Osteoblast (primary cell): ENCODE measurements at regions not wholly inside any gene's neighbourhood (a gene's known extent, or its start where the extent isn't known, plus 50 kb on each side); places are given as distances from the start of the nearest gene placed in this dataset.

Experiments
- DNase-seq: peaks from one replicate; pipeline ENCODE4 v3.0.0; 2011; ENCODE audit warnings: low spot score, mixed read lengths; ENCODE audit not compliant: insufficient read length; ENCODE audit errors: missing footprints
- H2AFZ ChIP-seq: 2 replicates; pipeline ENCODE4 v1.6.0; 2011; ENCODE audit warnings: mild to moderate bottlenecking, low read length
- H3K27ac ChIP-seq: 2 replicates; pipeline ENCODE4 v1.5.1; 2011; ENCODE audit warnings: mild to moderate bottlenecking, low read depth, low read length, moderate library complexity
- H3K27me3 ChIP-seq: 2 replicates; pipeline ENCODE4 v1.6.0; 2012; ENCODE audit warnings: mild to moderate bottlenecking, control low read depth, inconsistent platforms, low read length, moderate library complexity; ENCODE audit not compliant: insufficient read depth
- H3K36me3 ChIP-seq: 2 replicates; pipeline ENCODE4 v1.5.1; 2011; ENCODE audit warnings: mild to moderate bottlenecking, low read length, control low read depth, moderate library complexity; ENCODE audit not compliant: insufficient read depth
- H3K4me1 ChIP-seq: 2 replicates; pipeline ENCODE4 v1.5.1; 2011; ENCODE audit warnings: mild to moderate bottlenecking, low read length, control low read depth, moderate library complexity; ENCODE audit not compliant: insufficient read depth
- H3K4me2 ChIP-seq: 2 replicates; pipeline ENCODE4 v1.6.0; 2011; ENCODE audit warnings: mild to moderate bottlenecking, low read length; ENCODE audit not compliant: insufficient read depth
- H3K4me3 ChIP-seq: fragments of 200-600 bp; sonication (generic); 3 replicates; pipeline ENCODE4 v1.5.1; 2012; ENCODE audit warnings: mild to moderate bottlenecking, low read length, inconsistent platforms; ENCODE audit not compliant: insufficient read depth
- H3K79me2 ChIP-seq: 2 replicates; pipeline ENCODE4 v1.6.0; 2012; ENCODE audit warnings: mild to moderate bottlenecking, low read length, control low read depth, inconsistent platforms; ENCODE audit not compliant: insufficient read depth
- H3K9me3 ChIP-seq: 2 replicates; pipeline ENCODE4 v1.5.1; 2011; ENCODE audit warnings: low read depth, low read length, control low read depth
- H4K20me1 ChIP-seq: 2 replicates; pipeline ENCODE4 v1.6.0; 2012; ENCODE audit warnings: mild to moderate bottlenecking, low read length, control low read depth; ENCODE audit not compliant: insufficient read depth
- CTCF ChIP-seq: IDR thresholded peaks from 2 replicates; pipeline ENCODE4 v1.5.1; 2011; ENCODE audit warnings: mild to moderate bottlenecking, low read depth, low read length, moderate library complexity; ENCODE audit errors: extremely low read depth

- Histone ChIP-seq H3K36me3 (no peaks in the 10 kb centered on the region), H3K79me2 (no peaks in the 10 kb centered on the region), H3K4me3 (no peak overlapping the region), H4K20me1 (no peaks in the 10 kb centered on the region), H3K4me2 (no peak overlapping the region), H3K27me3 (peaks cover 29% of the 10 kb centered on the region), H3K9me3 (no peaks in the 10 kb centered on the region), H3K27ac (no peak overlapping the region), H3K4me1 (no peaks in the 10 kb centered on the region), H2AFZ (no peak overlapping the region)
- TF ChIP-seq CTCF, result no peak
- DNase-seq, result no peak
Observed at GRCh38 chr15:79209690-79210089, 72.8 kb upstream of the ANKRD34C start.

GRCh38 chr15:79209116-79209515, 73.4 kb upstream of the ANKRD34C start:
- Histone ChIP-seq H3K4me3 (no peak overlapping the region), H3K36me3 (no peaks in the 10 kb centered on the region), H3K27ac (no peak overlapping the region), H3K9me3 (no peaks in the 10 kb centered on the region), H3K4me2 (no peak overlapping the region), H2AFZ (no peak overlapping the region), H4K20me1 (no peaks in the 10 kb centered on the region), H3K27me3 (peaks cover 29% of the 10 kb centered on the region), H3K4me1 (no peaks in the 10 kb centered on the region), H3K79me2 (no peaks in the 10 kb centered on the region)
- DNase-seq, result no peak
- TF ChIP-seq CTCF, result no peak

GRCh38 chr15:79208179-79208578, 74.3 kb upstream of the ANKRD34C start:
- peak; percentile 16 for TF ChIP-seq CTCF
- H3K4me2 ChIP-seq, result no peak overlapping the region

DNA sequence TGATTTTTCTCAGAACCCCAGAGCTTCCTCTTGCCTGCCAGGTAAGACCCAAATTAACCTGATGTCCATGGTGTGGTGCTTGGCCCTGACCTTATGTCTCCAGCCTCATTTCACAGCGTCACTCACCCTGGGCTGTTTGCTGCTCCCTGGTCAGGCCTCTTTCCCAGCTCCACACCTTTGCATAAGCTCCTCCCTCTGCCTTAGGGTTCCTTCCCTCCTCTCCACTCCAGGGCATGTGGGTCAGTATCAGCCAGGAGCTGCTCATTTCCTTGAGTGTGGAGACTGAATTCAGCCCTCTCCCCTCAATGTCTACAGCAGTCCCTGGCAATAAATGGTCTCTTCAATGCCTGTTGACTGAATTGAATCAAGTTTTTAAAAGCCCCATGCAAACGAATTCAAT, 75.6 kb upstream of the ANKRD34C start:
- TF ChIP-seq CTCF, result no peak
- no peak overlapping the region for H3K27ac ChIP-seq
- no peaks in the 10 kb centered on the region for H4K20me1 ChIP-seq
- H3K4me3 ChIP-seq, result no peak overlapping the region
- no peak for DNase-seq
- peaks cover 32% of the 10 kb centered on the region for H3K27me3 ChIP-seq
- H3K4me1 ChIP-seq, result no peaks in the 10 kb centered on the region
- no peak overlapping the region for H2AFZ ChIP-seq
- H3K9me3 ChIP-seq, result peaks cover 2% of the 10 kb centered on the region
- H3K4me2 ChIP-seq, result no peak overlapping the region
- no peaks in the 10 kb centered on the region for H3K36me3 ChIP-seq
- no peaks in the 10 kb centered on the region for H3K79me2 ChIP-seq

More at GRCh38 chr15:79208179-79208578, 74.3 kb upstream of the ANKRD34C start:
- peaks cover 29% of the 10 kb centered on the region for H3K27me3 ChIP-seq
- DNase-seq, result no peak
- no peaks in the 10 kb centered on the region for H3K4me1 ChIP-seq
- H4K20me1 ChIP-seq, result no peaks in the 10 kb centered on the region
- no peaks in the 10 kb centered on the region for H3K79me2 ChIP-seq
- H3K4me3 ChIP-seq, result no peak overlapping the region
- no peak overlapping the region for H3K27ac ChIP-seq
- H3K36me3 ChIP-seq, result no peaks in the 10 kb centered on the region
- no peak overlapping the region for H2AFZ ChIP-seq
- H3K9me3 ChIP-seq, result no peaks in the 10 kb centered on the region
